Esophagus squamous epithelium (tissue), 4 donors: ENCODE measurements at regions not wholly inside any gene's neighbourhood (a gene's known extent, or its start where the extent isn't known, plus 50 kb on each side); places are given as distances from the start of the nearest gene placed in this dataset.

ENCODE experiments used
- CTCF ChIP-seq, 6 experiments: fragments of 450-650 bp in 4 of 6; fragments of 200-600 bp in 2 of 6; sonication (generic) in 2 of 6; IDR thresholded peaks; one replicate each; pipeline ENCODE4 v1.5.1; 2016 to 2019; ENCODE audit warnings: antibody characterized with exemption in 6 of 6, mild to moderate bottlenecking in 4 of 6, moderate library complexity in 4 of 6
- POLR2A ChIP-seq, 4 donors: fragments of 450-650 bp; IDR thresholded peaks; one replicate each; pipeline ENCODE4 v1.6.1; 2017; ENCODE audit warnings: antibody characterized with exemption in 4 of 4, mild to moderate bottlenecking in 4 of 4, moderate library complexity in 3 of 4

DNA sequence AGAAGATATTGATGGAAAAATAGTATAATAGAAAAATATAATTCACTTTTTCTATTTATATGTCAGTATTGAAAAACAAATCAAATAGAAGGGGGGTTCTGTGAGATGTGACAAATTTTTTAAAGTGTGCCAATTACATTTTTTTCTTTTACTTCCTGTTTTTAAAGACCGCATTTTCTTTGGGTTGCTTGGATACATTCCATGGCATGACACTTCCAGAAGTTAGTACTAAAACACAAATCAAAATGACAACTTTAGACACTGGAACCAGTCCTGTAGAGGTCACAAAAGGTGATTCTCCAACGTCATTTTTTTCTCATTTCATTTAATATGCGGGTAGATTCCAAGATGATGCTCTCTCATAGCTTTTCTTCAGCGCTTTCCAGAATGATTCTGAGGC is 116.2 kb upstream of the GNPDA2 start:
- TF ChIP-seq CTCF (IDR thresholded peaks at IDR 0.05) (no peak), POLR2A (IDR thresholded peaks at IDR 0.05) (no peak)
